Spleen (tissue), 7 donors: ENCODE measurements at regions not wholly inside any gene's neighbourhood (a gene's known extent, or its start where the extent isn't known, plus 50 kb on each side); places are given as distances from the start of the nearest gene placed in this dataset.

Experiments used
- CTCF ChIP-seq, 11 experiments: fragments of 200-600 bp in 7 of 11; fragments of 450-650 bp in 4 of 11; sonication (generic) in 4 of 11; IDR thresholded peaks in 8 of 11; conservative IDR thresholded peaks in 3 of 11; 1 replicate in 7 of 11; 2 replicates in 4 of 11; pipeline versions ENCODE4 v1.4.0 to v1.8.0; 2016 to 2021; ENCODE audit warnings: antibody characterized with exemption in 11 of 11, inconsistent platforms in 4 of 11, mild to moderate bottlenecking in 1 of 11
- POLR2A ChIP-seq, 3 donors: fragments of 450-650 bp; IDR thresholded peaks; one replicate each; pipeline ENCODE4 v1.5.1; 2017; ENCODE audit warnings: antibody characterized with exemption in 3 of 3, mild to moderate bottlenecking in 1 of 3
- donor health status: DM: no; HTN: no; CAD: no; lungs with moderate emphysema.
- donor health status: DM: no; HTN: no; CAD: no.
- donor health status: DM: no; HTN: no; CAD: no.

GRCh38 chr7:81161451-81162075, 242.7 kb upstream of the SEMA3C start:
- TF ChIP-seq POLR2A (IDR thresholded peaks at IDR 0.05) (no peak), CTCF (IDR thresholded peaks at IDR 0.05 in 8 of 11, conservative IDR thresholded peaks at IDR 0.05 in 3 of 11) (no peak)
